ENCODE measurements at regions not wholly inside any gene's neighbourhood (a gene's known extent, or its start where the extent isn't known, plus 50 kb on each side); places are given as distances from the start of the nearest gene placed in this dataset.

DNA sequence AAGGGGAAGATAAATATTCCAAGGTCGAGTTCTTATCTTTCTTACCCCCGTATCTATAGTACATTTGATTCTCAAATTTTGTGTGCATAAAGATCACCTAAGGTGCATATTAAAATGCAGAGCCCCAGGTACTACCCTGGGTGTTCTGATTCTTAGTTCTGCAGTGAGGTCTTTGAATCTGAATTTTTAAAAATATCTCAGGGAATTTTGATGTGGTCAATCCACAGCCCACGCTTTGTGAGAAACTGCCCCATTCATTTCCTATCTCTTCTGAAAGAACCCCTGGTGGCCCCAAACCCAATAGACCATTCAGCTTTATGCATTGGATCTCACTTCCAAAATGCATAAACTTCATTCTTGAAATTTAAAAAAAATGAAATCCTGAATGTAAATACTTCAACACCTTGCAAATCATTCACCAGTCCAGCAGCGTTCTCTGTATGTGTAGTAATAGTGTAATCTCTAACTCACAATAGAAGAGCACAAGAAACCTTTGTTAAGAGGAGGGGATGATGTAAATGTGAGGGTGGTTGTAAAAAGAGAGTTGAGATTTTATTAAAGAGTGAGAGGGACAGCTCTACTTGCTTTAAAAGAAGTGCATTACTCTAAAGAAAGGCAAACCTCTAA lies 108.8 kb upstream of the ZP4 start:
- Histone ChIP-seq H2BK15ac (ENCODE audit: low read depth, low read length) (no peak overlapping the region), H4K91ac (ENCODE audit: insufficient read length, low read depth, low read length) (no peak overlapping the region), H3K79me1 (ENCODE audit: insufficient read depth, low read depth, low read length, poor library complexity, severe bottlenecking) (no peaks in the 10 kb centered on the region), H3K9ac (ENCODE audit: extremely low read depth, insufficient read length, low read length) (no peak overlapping the region), H3K23ac (ENCODE audit: insufficient read length, low read depth, low read length) (no peak overlapping the region), H3K4me1 (ENCODE audit: insufficient read depth, low read length) (no peaks in the 10 kb centered on the region; the same call in 1 of the 2 replicates), H3K18ac (ENCODE audit: insufficient read length, low read depth, low read length) (no peak overlapping the region), H3T11ph (ENCODE audit: low read length) (no peak overlapping the region), H4K8ac (replicated peaks; ENCODE audit: insufficient read length, low read depth, low read length) (no peak overlapping the region), H2BK120ac (ENCODE audit: low read depth, low read length, poor library complexity, severe bottlenecking) (no peak overlapping the region), H3K56ac (ENCODE audit: insufficient read length, low read depth, low read length) (no peak overlapping the region), H3K23me2 (ENCODE audit: insufficient read length, low read depth, low read length, poor library complexity, severe bottlenecking) (no peaks in the 10 kb centered on the region), H2BK12ac (ENCODE audit: insufficient read length, low read depth, low read length) (no peak overlapping the region), H4K5ac (ENCODE audit: insufficient read length, low read depth, low read length) (no peak overlapping the region), H3K9me3 (ENCODE audit: control insufficient read depth, low read depth, low read length) (no peaks in the 10 kb centered on the region), H3K27ac (ENCODE audit: insufficient read length, low read depth, low read length) (no peak overlapping the region), H3K4ac (ENCODE audit: low read depth, low read length) (no peak overlapping the region), H3K4me2 (ENCODE audit: insufficient read depth, insufficient read length, low read length) (no peak overlapping the region), H3K79me2 (ENCODE audit: insufficient read depth, low read length) (no peaks in the 10 kb centered on the region), H2AK5ac (ENCODE audit: insufficient read length, low read length) (no peak overlapping the region), H3K27me3 (ENCODE audit: insufficient read depth, low read length) (no peaks in the 10 kb centered on the region), H2AFZ (ENCODE audit: low read length) (no peak overlapping the region), H2BK20ac (ENCODE audit: low read depth, low read length, poor library complexity, severe bottlenecking) (no peak overlapping the region), H3K14ac (ENCODE audit: insufficient read depth, low read length) (no peak overlapping the region), H2BK5ac (ENCODE audit: insufficient read length, low read length) (no peak overlapping the region), H4K20me1 (ENCODE audit: control insufficient read depth, insufficient read depth, insufficient read length) (no peaks in the 10 kb centered on the region)
- H3K36me3 Mint-ChIP-seq (ENCODE audit: insufficient read depth in 1 of 3, low read depth in 3 of 3), result peaks cover 0 to 7% (median 0%) of the 10 kb centered on the region in 3 experiments; a peak in 2 of 7 replicates
- no peak for DNase-seq
- no peak overlapping the region for H3K4me3 Mint-ChIP-seq
- no CpG with 5 or more reads among the region's 4 CpGs for whole genome bisulfite sequencing (ENCODE audit: extremely low coverage, insufficient read length, low lambda C conversion rate)
- TF ChIP-seq CTCF (conservative IDR thresholded peaks at IDR 0.05), result no peak
- H3K9me3 Mint-ChIP-seq, result peaks cover 0 to 6% of the 10 kb centered on the region in 2 experiments; a peak in 2 of 5 replicates
- peaks cover 18 to 21% of the 10 kb centered on the region in 2 experiments for H3K4me1 Mint-ChIP-seq
- H3K27ac Mint-ChIP-seq, result no peak overlapping the region
- H3K27me3 Mint-ChIP-seq (ENCODE audit: low read depth), result no peaks in the 10 kb centered on the region
